ENCODE measurements at regions not wholly inside any gene's neighbourhood (a gene's known extent, or its start where the extent isn't known, plus 50 kb on each side); places are given as distances from the start of the nearest gene placed in this dataset.

- DNase-seq, result no peak
These were observed 609.2 kb downstream of the LMO4 start for GRCh38 chr1:87937831-87938395.

- no peak for DNase-seq
These were observed 610.0 kb downstream of the LMO4 start for GRCh38 chr1:87938631-87939030.

- no peak for DNase-seq
These were observed 610.8 kb downstream of the LMO4 start for GRCh38 chr1:87939444-87939843.

- no peak for DNase-seq
These were observed 611.7 kb downstream of the LMO4 start for GRCh38 chr1:87940421-87940820.

- no peak for DNase-seq
These were observed 612.8 kb downstream of the LMO4 start for GRCh38 chr1:87941337-87941946.

- DNase-seq, result no peak
These were observed 613.5 kb downstream of the LMO4 start for GRCh38 chr1:87942165-87942564.

- DNase-seq, result no peak
These were observed 621.0 kb downstream of the LMO4 start for GRCh38 chr1:87949711-87950110.

GRCh38 chr1:87950369-87950768 lies 621.7 kb downstream of the LMO4 start:
- no peak for DNase-seq

GRCh38 chr1:87951409-87951808 lies 622.7 kb downstream of the LMO4 start:
- no peak for DNase-seq

- no peak for DNase-seq
These were observed 623.2 kb downstream of the LMO4 start for GRCh38 chr1:87951852-87952251.

GRCh38 chr1:87953121-87953520 lies 624.4 kb downstream of the LMO4 start:
- DNase-seq, result no peak

GRCh38 chr1:87953732-87954344 lies 625.2 kb downstream of the LMO4 start:
- DNase-seq, result peak; percentile 51

GRCh38 chr1:87955038-87955437 lies 626.4 kb downstream of the LMO4 start:
- DNase-seq, result no peak

- no peak for DNase-seq
These were observed 627.4 kb downstream of the LMO4 start for GRCh38 chr1:87956072-87956471.

- no peak for DNase-seq
These were observed 628.1 kb downstream of the LMO4 start for GRCh38 chr1:87956750-87957149.

GRCh38 chr1:87957331-87957730 lies 628.7 kb downstream of the LMO4 start:
- DNase-seq, result no peak

- no peak for DNase-seq
These were observed 629.5 kb downstream of the LMO4 start for GRCh38 chr1:87958201-87958600.

GRCh38 chr1:87958716-87959115 lies 630.0 kb downstream of the LMO4 start:
- DNase-seq, result no peak

- no peak for DNase-seq
These were observed 630.6 kb downstream of the LMO4 start for GRCh38 chr1:87959236-87959635.

GRCh38 chr1:87961992-87962391 lies 633.3 kb downstream of the LMO4 start:
- peak; percentile 4 for DNase-seq

- DNase-seq, result no peak
These were observed 634.9 kb downstream of the LMO4 start for GRCh38 chr1:87963556-87963955.

- DNase-seq, result no peak
These were observed 636.5 kb downstream of the LMO4 start for GRCh38 chr1:87965193-87965592.

GRCh38 chr1:87968197-87968955 lies 639.7 kb downstream of the LMO4 start:
- DNase-seq, result no peak

GRCh38 chr1:87969040-87969439 lies 640.4 kb downstream of the LMO4 start:
- DNase-seq, result no peak
